Prostate gland (tissue), 2 donors: ENCODE measurements at regions not wholly inside any gene's neighbourhood (a gene's known extent, or its start where the extent isn't known, plus 50 kb on each side); places are given as distances from the start of the nearest gene placed in this dataset.

Experiments
- DNase-seq: peaks from one replicate; pipeline ENCODE4 v3.0.0-alpha.2; 2019; ENCODE audit warnings: low spot score
- H3K27ac ChIP-seq, 2 donors: fragments of 200-600 bp; sonication (generic); 2 replicates each; pipeline ENCODE4 v1.5.1; 2017 to 2019
- H3K27me3 ChIP-seq: fragments of 200-600 bp; sonication (generic); replicated peaks from 2 replicates; pipeline ENCODE4 v1.5.1; 2019; ENCODE audit not compliant: insufficient read depth
- H3K36me3 ChIP-seq, 2 donors: fragments of 200-600 bp; sonication (generic); 1 replicate in 1 of 2; 2 replicates in 1 of 2; pipeline versions ENCODE4 v1.5.1 to v1.8.1; 2017 to 2019
- H3K4me1 ChIP-seq: fragments of 200-600 bp; sonication (generic); replicated peaks from 2 replicates; pipeline ENCODE4 v1.5.1; 2019
- H3K4me3 ChIP-seq, 2 donors: fragments of 200-600 bp; sonication (generic); 2 replicates each; pipeline ENCODE4 v1.5.1; 2017 to 2019
- H3K9me3 ChIP-seq: fragments of 200-600 bp; sonication (generic); 2 replicates; pipeline ENCODE4 v1.5.1; 2017
- POLR2A ChIP-seq: fragments of 450-650 bp; IDR thresholded peaks from one replicate; pipeline ENCODE4 v1.6.1; 2016; ENCODE audit warnings: antibody characterized with exemption, mild to moderate bottlenecking
- POLR2AphosphoS5 ChIP-seq: sonication (generic); formaldehyde crosslinking; IDR thresholded peaks from one replicate; pipeline ENCODE4 v1.6.1; 2017; ENCODE audit warnings: antibody characterized with exemption
- WGBS: methylation state at CpG from one replicate; pipeline ENCODE4 v1.1.5; 2018; 5-methylcytosine and 5-hydroxymethylcytosine counted together
- intact Hi-C: fragments of 100-400 bp; cut with DNase I; formaldehyde crosslinking; loops from one replicate; pipeline ENCODE4 v1.14.2; 2022
- TF ChIP-seq, protein P1 (sequence below), 4 experiments: fragments of 200-600 bp in 2 of 4; fragments of 450-650 bp in 2 of 4; sonication (generic) in 2 of 4; IDR thresholded peaks; 1 replicate in 3 of 4; 2 replicates in 1 of 4; pipeline ENCODE4 v1.5.1; 2016 to 2019; ENCODE audit warnings: antibody characterized with exemption in 4 of 4, mild to moderate bottlenecking in 2 of 4, moderate library complexity in 2 of 4

DNA sequence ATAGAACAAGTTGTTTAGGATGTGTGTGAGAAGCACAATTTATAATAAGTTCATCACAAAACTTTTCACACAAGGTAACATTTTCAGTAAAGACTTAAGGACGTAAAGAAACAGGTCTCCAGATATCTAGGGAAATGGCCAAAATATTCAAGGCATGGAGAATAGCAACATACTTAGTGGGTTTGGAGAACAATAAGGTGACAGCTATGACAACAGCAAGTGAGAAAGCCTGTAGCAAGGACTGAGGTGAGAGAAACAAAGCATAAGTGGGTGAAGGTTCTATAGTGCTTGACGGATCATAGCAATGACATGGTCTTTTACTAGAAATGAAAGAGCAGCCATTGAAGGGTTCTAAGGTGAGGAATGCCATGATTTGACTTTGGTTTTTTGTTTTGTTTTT, 1337.3 kb downstream of the PCDH18 start:
- Histone ChIP-seq H3K27me3 (no peaks in the 10 kb centered on the region), H3K4me1 (no peaks in the 10 kb centered on the region), H3K4me3 (no peak overlapping the region), H3K9me3 (no peaks in the 10 kb centered on the region), H3K36me3 (no peaks in the 10 kb centered on the region), H3K27ac (no peak overlapping the region)
- 81% methylated on average over 2 of the region's 2 CpGs for WGBS
- DNase-seq: no peak
- intact Hi-C loops: no loop called here
- TF ChIP-seq POLR2A (no peak), POLR2AphosphoS5 (no peak)
- TF ChIP-seq, protein P1, sequence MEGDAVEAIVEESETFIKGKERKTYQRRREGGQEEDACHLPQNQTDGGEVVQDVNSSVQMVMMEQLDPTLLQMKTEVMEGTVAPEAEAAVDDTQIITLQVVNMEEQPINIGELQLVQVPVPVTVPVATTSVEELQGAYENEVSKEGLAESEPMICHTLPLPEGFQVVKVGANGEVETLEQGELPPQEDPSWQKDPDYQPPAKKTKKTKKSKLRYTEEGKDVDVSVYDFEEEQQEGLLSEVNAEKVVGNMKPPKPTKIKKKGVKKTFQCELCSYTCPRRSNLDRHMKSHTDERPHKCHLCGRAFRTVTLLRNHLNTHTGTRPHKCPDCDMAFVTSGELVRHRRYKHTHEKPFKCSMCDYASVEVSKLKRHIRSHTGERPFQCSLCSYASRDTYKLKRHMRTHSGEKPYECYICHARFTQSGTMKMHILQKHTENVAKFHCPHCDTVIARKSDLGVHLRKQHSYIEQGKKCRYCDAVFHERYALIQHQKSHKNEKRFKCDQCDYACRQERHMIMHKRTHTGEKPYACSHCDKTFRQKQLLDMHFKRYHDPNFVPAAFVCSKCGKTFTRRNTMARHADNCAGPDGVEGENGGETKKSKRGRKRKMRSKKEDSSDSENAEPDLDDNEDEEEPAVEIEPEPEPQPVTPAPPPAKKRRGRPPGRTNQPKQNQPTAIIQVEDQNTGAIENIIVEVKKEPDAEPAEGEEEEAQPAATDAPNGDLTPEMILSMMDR (IDR thresholded peaks at IDR 0.05): no peak

DNA sequence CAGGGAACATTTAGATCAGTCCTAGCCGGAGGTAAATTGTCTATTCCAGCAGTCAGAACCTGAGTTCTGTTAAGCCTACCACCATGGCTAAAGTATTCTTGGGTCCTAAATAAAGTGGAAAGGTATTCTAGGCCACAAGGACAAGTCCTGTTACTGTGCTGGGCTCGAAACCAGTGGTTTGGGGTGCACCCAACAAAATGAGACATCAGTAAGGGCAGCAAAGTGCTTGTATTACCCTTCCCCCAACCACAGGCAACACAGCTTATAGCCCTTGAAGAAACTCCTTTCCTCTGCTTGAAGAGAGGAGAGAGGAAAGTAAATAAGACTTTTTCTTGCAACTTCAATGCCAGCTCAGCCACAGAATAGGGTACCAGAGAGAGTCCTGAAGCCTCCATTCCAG, 1345.6 kb downstream of the PCDH18 start:
- WGBS: 79% methylated on average over 2 of the region's 2 CpGs
- Histone ChIP-seq H3K36me3 (no peaks in the 10 kb centered on the region), H3K27me3 (no peaks in the 10 kb centered on the region), H3K4me3 (no peak overlapping the region), H3K4me1 (no peaks in the 10 kb centered on the region), H3K9me3 (no peaks in the 10 kb centered on the region), H3K27ac (no peak overlapping the region)
- intact Hi-C loops: no loop called here
- DNase-seq: no peak
- TF ChIP-seq POLR2AphosphoS5 (no peak), POLR2A (no peak)
- TF ChIP-seq, protein P1 (IDR thresholded peaks at IDR 0.05): no peak

DNA sequence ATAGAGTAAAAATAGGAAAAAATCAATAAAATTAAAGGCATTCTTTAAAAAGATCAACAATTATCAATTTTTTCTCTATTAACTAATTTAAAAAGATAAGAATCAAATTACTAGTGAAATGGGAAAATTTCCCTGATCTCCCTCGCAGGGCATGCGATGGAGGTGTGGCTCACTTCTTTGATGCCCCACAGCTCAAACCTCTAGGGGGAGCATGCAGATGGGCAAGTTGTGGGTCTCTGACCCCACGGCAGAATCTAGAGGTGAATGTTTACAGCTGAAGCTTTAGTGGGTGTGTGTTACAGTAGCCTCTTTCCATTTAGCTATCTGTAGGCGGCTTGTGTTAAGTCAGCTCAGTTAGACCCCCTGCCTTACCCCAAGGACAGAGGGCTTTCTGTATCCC, 1348.8 kb downstream of the PCDH18 start:
- no peak for DNase-seq
- intact Hi-C loops: no loop called here
- Histone ChIP-seq H3K27ac (no peak overlapping the region), H3K4me3 (no peak overlapping the region), H3K27me3 (no peaks in the 10 kb centered on the region), H3K36me3 (no peaks in the 10 kb centered on the region), H3K9me3 (no peaks in the 10 kb centered on the region), H3K4me1 (no peaks in the 10 kb centered on the region)
- 86% methylated on average over 4 of the region's 4 CpGs for WGBS
- TF ChIP-seq POLR2A: no peak
- no peak for TF ChIP-seq POLR2AphosphoS5
- TF ChIP-seq, protein P1 (IDR thresholded peaks at IDR 0.05): no peak

DNA sequence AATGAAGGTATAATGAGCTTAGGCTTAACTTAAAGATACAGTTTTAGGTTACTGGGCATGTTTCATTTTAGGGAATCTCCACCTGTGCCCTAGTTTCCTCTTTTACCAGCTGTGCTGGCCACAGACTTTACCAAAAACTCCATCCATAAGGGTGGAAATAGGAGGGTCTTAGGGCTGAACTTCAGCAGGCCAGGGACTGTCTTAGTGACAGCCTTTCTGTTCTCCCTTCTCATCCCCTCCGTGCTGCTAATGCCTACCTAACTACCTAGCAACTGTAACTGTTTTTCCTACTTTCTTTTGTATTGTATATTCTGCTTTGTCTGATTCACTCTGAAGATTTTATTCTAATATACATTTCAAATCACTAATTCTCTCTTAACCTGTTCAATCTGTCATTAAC, 1375.3 kb downstream of the PCDH18 start:
- H3K27me3 ChIP-seq: no peaks in the 10 kb centered on the region
- no peak overlapping the region for H3K4me3 ChIP-seq
- H3K36me3 ChIP-seq: no peaks in the 10 kb centered on the region
- TF ChIP-seq, protein P1 (IDR thresholded peaks at IDR 0.05): no peak
- TF ChIP-seq POLR2AphosphoS5: no peak
- TF ChIP-seq POLR2A: no peak
- no peak overlapping the region for H3K27ac ChIP-seq
- H3K4me1 ChIP-seq: no peaks in the 10 kb centered on the region
- intact Hi-C loops: no loop called here
- H3K9me3 ChIP-seq: no peaks in the 10 kb centered on the region
- WGBS: 77% methylated on average over 1 of the region's 1 CpG
- DNase-seq: no peak

DNA sequence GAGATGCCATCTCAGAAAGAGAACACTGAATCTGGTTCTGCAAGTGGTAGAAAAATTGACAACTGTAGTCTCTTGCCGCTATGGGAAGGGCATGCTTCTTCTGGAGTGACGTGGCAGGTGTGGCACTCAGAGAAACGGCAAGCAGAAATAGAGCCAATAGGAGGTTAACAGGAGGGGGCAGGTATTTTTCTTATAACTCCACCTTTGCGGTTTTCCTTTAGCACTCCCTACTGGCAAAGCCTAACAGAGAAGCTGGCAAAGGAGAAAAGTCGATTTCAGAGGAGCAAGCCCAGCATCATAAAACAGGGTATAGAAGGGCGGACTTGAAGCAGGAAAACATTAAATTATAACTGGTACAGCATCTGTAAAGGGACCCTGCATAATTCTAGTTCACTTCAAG, 1382.2 kb downstream of the PCDH18 start:
- intact Hi-C loops: no loop called here
- Histone ChIP-seq H3K27me3 (no peaks in the 10 kb centered on the region), H3K27ac (no peak overlapping the region), H3K9me3 (no peaks in the 10 kb centered on the region), H3K4me1 (no peaks in the 10 kb centered on the region), H3K4me3 (no peak overlapping the region), H3K36me3 (no peaks in the 10 kb centered on the region)
- no peak for DNase-seq
- TF ChIP-seq POLR2AphosphoS5 (no peak), POLR2A (no peak)
- TF ChIP-seq, protein P1 (IDR thresholded peaks at IDR 0.05): no peak
- 89% methylated on average over 6 of the region's 6 CpGs for WGBS
